Mesendoderm (in vitro differentiated cells): ENCODE measurements at regions not wholly inside any gene's neighbourhood (a gene's known extent, or its start where the extent isn't known, plus 50 kb on each side); places are given as distances from the start of the nearest gene placed in this dataset.
A peak's percentile ranks its signal among the peaks of the same experiment; 100 is the strongest.

Experiments used
- DNase-seq: peaks from one replicate; pipeline ENCODE4 v3.0.0; 2013
- H2AK5ac ChIP-seq: 2 replicates; pipeline ENCODE4 v1.6.1; 2013; ENCODE audit warnings: low read length, inconsistent platforms
- H2BK120ac ChIP-seq: 2 replicates; pipeline ENCODE4 v1.6.1; 2013; ENCODE audit warnings: low read depth, mild to moderate bottlenecking, low read length, moderate library complexity, mixed read lengths
- H2BK15ac ChIP-seq: replicated peaks from 2 replicates; pipeline ENCODE4 v1.6.1; 2013; ENCODE audit warnings: low read depth, mild to moderate bottlenecking, moderate library complexity
- H2BK5ac ChIP-seq: 2 replicates; pipeline ENCODE4 v1.6.1; 2013; ENCODE audit warnings: low read length, inconsistent platforms
- H3K18ac ChIP-seq: 2 replicates; pipeline ENCODE4 v1.6.1; 2013; ENCODE audit warnings: mild to moderate bottlenecking, low read length, mixed read lengths
- H3K23ac ChIP-seq: one replicate; pipeline ENCODE4 v1.6.1; 2013; ENCODE audit warnings: low read length
- H3K27ac ChIP-seq: 2 replicates; pipeline ENCODE4 v1.5.1; 2013; ENCODE audit warnings: low read depth, mild to moderate bottlenecking, inconsistent platforms, low read length, moderate library complexity
- H3K27me3 ChIP-seq: 2 replicates; pipeline ENCODE4 v1.6.1; 2013; ENCODE audit warnings: low read length, control low read depth, mild to moderate bottlenecking, inconsistent platforms; ENCODE audit not compliant: insufficient read depth, poor library complexity
- H3K36me3 ChIP-seq: 2 replicates; pipeline ENCODE4 v1.6.1; 2013; ENCODE audit warnings: low read length, inconsistent platforms; ENCODE audit not compliant: control insufficient read depth, insufficient read depth
- H3K4ac ChIP-seq: one replicate; pipeline ENCODE4 v1.6.1; 2013; ENCODE audit warnings: low read depth, mild to moderate bottlenecking, low read length, moderate library complexity
- H3K4me1 ChIP-seq: 2 replicates; pipeline ENCODE4 v1.6.1; 2013; ENCODE audit warnings: low read depth, low read length, inconsistent platforms; ENCODE audit not compliant: control insufficient read depth
- H3K4me2 ChIP-seq: 2 replicates; pipeline ENCODE4 v1.6.1; 2013; ENCODE audit warnings: low read length
- H3K4me3 ChIP-seq: 2 replicates; pipeline ENCODE4 v1.5.1; 2013; ENCODE audit warnings: mild to moderate bottlenecking, low read length
- H3K56ac ChIP-seq: one replicate; pipeline ENCODE4 v1.6.1; 2013; ENCODE audit warnings: low read length
- H3K79me1 ChIP-seq: 2 replicates; pipeline ENCODE4 v1.6.1; 2013; ENCODE audit warnings: low read length, inconsistent platforms
- H3K79me2 ChIP-seq: 2 replicates; pipeline ENCODE4 v1.6.1; 2013; ENCODE audit warnings: mild to moderate bottlenecking, low read length; ENCODE audit not compliant: control insufficient read depth, insufficient read depth
- H3K9ac ChIP-seq: 2 replicates; pipeline ENCODE4 v1.6.1; 2013; ENCODE audit warnings: low read length, inconsistent platforms
- H4K5ac ChIP-seq: one replicate; pipeline ENCODE4 v1.6.1; 2013; ENCODE audit warnings: low read length
- H4K8ac ChIP-seq: one replicate; pipeline ENCODE4 v1.6.1; 2013; ENCODE audit warnings: low read depth, mild to moderate bottlenecking, control low read depth, low read length, moderate library complexity
- WGBS: extraction: QIAGEN DNeasy Blood & Tissue Kit; methylation state at CpG from one replicate; pipeline ENCODE4 v1.1.7; 2013; ENCODE audit warnings: low lambda C conversion rate, missing lambda C conversion rate; ENCODE audit not compliant: insufficient coverage; ENCODE audit errors: extremely low coverage; 5-methylcytosine and 5-hydroxymethylcytosine counted together

- no peak overlapping the region for H2BK15ac ChIP-seq
- no peak overlapping the region for H2BK5ac ChIP-seq
- H3K79me2 ChIP-seq: no peaks in the 10 kb centered on the region
- H3K9ac ChIP-seq: no peak overlapping the region
- no peaks in the 10 kb centered on the region for H3K4me1 ChIP-seq
- no peaks in the 10 kb centered on the region for H3K27me3 ChIP-seq
- H3K4ac ChIP-seq: no peak overlapping the region
- no peak overlapping the region for H3K4me2 ChIP-seq
- no peak overlapping the region for H3K23ac ChIP-seq
- H4K8ac ChIP-seq: no peak overlapping the region
- no peak overlapping the region for H3K18ac ChIP-seq
- DNase-seq: peak; percentile 28
- H3K56ac ChIP-seq: no peak overlapping the region
- no peak overlapping the region for H2BK120ac ChIP-seq
- H3K79me1 ChIP-seq: no peaks in the 10 kb centered on the region
- H3K27ac ChIP-seq: no peak overlapping the region
- no peaks in the 10 kb centered on the region for H3K36me3 ChIP-seq
- WGBS: no CpG with 5 or more reads among the region's 2 CpGs
- no peak overlapping the region for H2AK5ac ChIP-seq
- no peak overlapping the region for H3K4me3 ChIP-seq
- no peak overlapping the region for H4K5ac ChIP-seq
These were observed 191.4 kb downstream of the TENT5A start for GRCh38 chr6:81561071-81561564.

GRCh38 chr6:81557811-81558210 lies 194.7 kb downstream of the TENT5A start:
- Histone ChIP-seq H3K56ac (no peak overlapping the region), H3K4me1 (no peaks in the 10 kb centered on the region), H2AK5ac (no peak overlapping the region), H3K79me1 (no peaks in the 10 kb centered on the region), H3K4ac (no peak overlapping the region), H3K27ac (no peak overlapping the region), H3K27me3 (no peaks in the 10 kb centered on the region), H3K18ac (no peak overlapping the region), H4K8ac (no peak overlapping the region), H4K5ac (no peak overlapping the region), H2BK120ac (no peak overlapping the region), H3K4me2 (no peak overlapping the region), H3K36me3 (no peaks in the 10 kb centered on the region), H3K79me2 (no peaks in the 10 kb centered on the region), H2BK5ac (no peak overlapping the region), H3K9ac (no peak overlapping the region), H3K4me3 (no peak overlapping the region), H2BK15ac (no peak overlapping the region), H3K23ac (no peak overlapping the region)
- no CpG with 5 or more reads among the region's 1 CpG for WGBS
- peak; percentile 56 for DNase-seq

DNA sequence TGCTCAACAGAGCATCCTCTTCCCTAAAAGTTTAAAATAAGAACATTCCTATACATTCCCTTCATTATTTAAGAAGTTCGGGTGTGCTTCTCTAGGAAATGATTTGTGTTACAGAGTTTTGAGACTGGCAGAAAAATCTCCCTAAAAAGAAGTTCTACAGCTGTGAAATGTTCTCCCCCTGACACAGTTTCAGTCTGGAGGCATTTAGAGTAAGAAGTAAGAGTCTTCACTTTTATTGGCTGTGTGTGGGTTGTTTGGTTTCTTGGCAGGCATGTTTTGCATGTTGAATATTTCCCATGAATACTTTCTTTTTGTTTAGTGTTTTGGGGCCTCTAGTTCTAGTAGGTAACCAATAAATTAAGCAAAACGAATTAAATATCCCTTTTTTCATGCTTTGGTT lies 195.9 kb downstream of the TENT5A start:
- no CpG with 5 or more reads among the region's 2 CpGs for WGBS
- no peak overlapping the region for H4K8ac ChIP-seq
- H3K27ac ChIP-seq: no peak overlapping the region

DNA sequence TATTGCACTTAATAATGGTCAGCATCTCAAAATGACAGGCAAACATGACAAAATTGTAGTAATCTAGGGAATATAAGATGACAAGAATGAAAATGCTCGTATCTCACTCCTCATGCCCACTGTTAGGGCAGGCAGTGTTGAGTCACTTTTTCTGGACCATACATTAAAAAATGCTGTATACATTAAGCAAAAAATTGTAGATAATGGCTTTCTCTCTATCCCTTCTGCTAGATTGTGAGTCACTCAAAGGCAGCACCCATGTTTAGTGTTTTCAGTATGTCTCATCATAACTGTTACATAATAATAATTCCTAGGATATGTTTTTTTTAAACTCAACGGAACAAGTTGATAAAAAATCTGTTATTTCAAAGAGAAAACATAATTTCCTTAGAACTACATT lies 199.3 kb downstream of the TENT5A start:
- Histone ChIP-seq H2AK5ac (no peak overlapping the region), H4K8ac (no peak overlapping the region), H3K27ac (no peak overlapping the region), H3K9ac (no peak overlapping the region), H3K36me3 (no peaks in the 10 kb centered on the region), H3K4me3 (no peak overlapping the region), H3K4ac (no peak overlapping the region), H2BK5ac (no peak overlapping the region), H3K23ac (no peak overlapping the region), H3K79me1 (no peaks in the 10 kb centered on the region), H2BK15ac (no peak overlapping the region), H2BK120ac (no peak overlapping the region), H3K4me1 (no peaks in the 10 kb centered on the region), H3K18ac (no peak overlapping the region), H3K27me3 (no peaks in the 10 kb centered on the region), H3K56ac (no peak overlapping the region), H4K5ac (no peak overlapping the region), H3K79me2 (no peaks in the 10 kb centered on the region), H3K4me2 (no peak overlapping the region)
- WGBS: no CpG with 5 or more reads among the region's 2 CpGs
- no peak for DNase-seq

More for the DNA sequence above, 195.9 kb downstream of the TENT5A start:
- no peak overlapping the region for H2BK120ac ChIP-seq
- no peak overlapping the region for H3K23ac ChIP-seq
- no peak overlapping the region for H3K4me2 ChIP-seq
- no peak for DNase-seq
- H2BK5ac ChIP-seq: no peak overlapping the region
- H3K9ac ChIP-seq: no peak overlapping the region
- no peak overlapping the region for H3K56ac ChIP-seq
- no peaks in the 10 kb centered on the region for H3K36me3 ChIP-seq
- H3K4ac ChIP-seq: no peak overlapping the region
- H3K79me2 ChIP-seq: no peaks in the 10 kb centered on the region
- no peaks in the 10 kb centered on the region for H3K27me3 ChIP-seq
- H3K4me1 ChIP-seq: no peaks in the 10 kb centered on the region
- no peak overlapping the region for H3K4me3 ChIP-seq
- H4K5ac ChIP-seq: no peak overlapping the region
- H2AK5ac ChIP-seq: no peak overlapping the region
- no peaks in the 10 kb centered on the region for H3K79me1 ChIP-seq
- H2BK15ac ChIP-seq: no peak overlapping the region
- no peak overlapping the region for H3K18ac ChIP-seq

DNA sequence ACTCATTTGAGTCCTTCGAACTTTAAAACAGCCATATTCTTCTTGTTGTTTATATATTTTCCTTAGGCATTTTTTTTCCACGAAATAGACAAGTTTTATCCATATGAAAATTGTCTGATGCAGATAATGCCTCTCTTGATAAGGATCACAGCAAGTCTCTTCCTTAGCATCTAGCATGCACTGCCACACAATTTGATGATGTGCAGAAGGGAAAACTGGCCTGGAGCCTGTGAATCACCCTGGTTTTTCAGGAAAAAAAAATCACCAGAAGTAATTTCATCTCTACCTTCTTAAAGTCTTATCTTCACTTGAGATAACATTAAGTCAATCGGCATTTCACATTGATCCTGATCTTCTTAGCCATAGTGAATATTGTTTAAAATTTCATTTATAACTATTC lies 199.8 kb downstream of the TENT5A start:
- H3K9ac ChIP-seq: no peak overlapping the region
- H3K27me3 ChIP-seq: no peaks in the 10 kb centered on the region
- DNase-seq: no peak
- H3K18ac ChIP-seq: no peak overlapping the region
- no peak overlapping the region for H4K8ac ChIP-seq
- no peaks in the 10 kb centered on the region for H3K4me1 ChIP-seq
- no peak overlapping the region for H3K4me3 ChIP-seq
- no peak overlapping the region for H3K27ac ChIP-seq
- H4K5ac ChIP-seq: no peak overlapping the region
- H3K4ac ChIP-seq: no peak overlapping the region
- H3K4me2 ChIP-seq: no peak overlapping the region
- H3K79me1 ChIP-seq: no peaks in the 10 kb centered on the region
- WGBS: no CpG with 5 or more reads among the region's 3 CpGs
- H3K36me3 ChIP-seq: no peaks in the 10 kb centered on the region
- H3K23ac ChIP-seq: no peak overlapping the region
- H3K79me2 ChIP-seq: no peaks in the 10 kb centered on the region
- no peak overlapping the region for H2BK120ac ChIP-seq
- no peak overlapping the region for H2BK15ac ChIP-seq
- H2AK5ac ChIP-seq: no peak overlapping the region
- no peak overlapping the region for H3K56ac ChIP-seq
- H2BK5ac ChIP-seq: no peak overlapping the region

GRCh38 chr6:81547149-81547548 lies 205.3 kb downstream of the TENT5A start:
- no peak overlapping the region for H3K23ac ChIP-seq
- no peaks in the 10 kb centered on the region for H3K4me1 ChIP-seq
- no peak overlapping the region for H3K56ac ChIP-seq
- no peak overlapping the region for H3K27ac ChIP-seq
- H2AK5ac ChIP-seq: no peak overlapping the region
- no peaks in the 10 kb centered on the region for H3K79me2 ChIP-seq
- H2BK120ac ChIP-seq: no peak overlapping the region
- H4K5ac ChIP-seq: no peak overlapping the region
- no CpG with 5 or more reads among the region's 3 CpGs for WGBS
- H3K4ac ChIP-seq: no peak overlapping the region
- no peak overlapping the region for H2BK5ac ChIP-seq
- H3K27me3 ChIP-seq: no peaks in the 10 kb centered on the region
- H3K36me3 ChIP-seq: no peaks in the 10 kb centered on the region
- H4K8ac ChIP-seq: no peak overlapping the region
- H3K79me1 ChIP-seq: no peaks in the 10 kb centered on the region
- H2BK15ac ChIP-seq: no peak overlapping the region
- DNase-seq: no peak
- no peak overlapping the region for H3K18ac ChIP-seq
- H3K9ac ChIP-seq: no peak overlapping the region
- H3K4me2 ChIP-seq: no peak overlapping the region
- no peak overlapping the region for H3K4me3 ChIP-seq
